Stimulated activated naive CD8-positive, alpha-beta T cell treated with anti-CD3 and anti-CD28 coated beads, Interleukin-15, Interleukin-2, amounts not matched to agents 100 ng/mL and 50 ng/mL, for 24 hours (primary cell): ENCODE measurements at regions not wholly inside any gene's neighbourhood (a gene's known extent, or its start where the extent isn't known, plus 50 kb on each side); places are given as distances from the start of the nearest gene placed in this dataset.
"Not testable (repeated sequence)": the region's sequence is repeated elsewhere in the genome, so short reads cannot be mapped to it uniquely, and the experiment has no call there.

Experiments
- H3K27ac Mint-ChIP-seq: one replicate; pipeline ENCODE4 v1.8.0; 2021; ENCODE audit warnings: mild to moderate bottlenecking, mixed read lengths
- H3K27me3 Mint-ChIP-seq: one replicate; pipeline ENCODE4 v1.8.0; 2021; ENCODE audit warnings: mixed read lengths
- H3K36me3 Mint-ChIP-seq: one replicate; pipeline ENCODE4 v1.8.0; 2021; ENCODE audit warnings: low read depth, mixed read lengths
- H3K4me1 Mint-ChIP-seq: one replicate; pipeline ENCODE4 v1.8.0; 2021; ENCODE audit warnings: low read depth, mixed read lengths
- H3K4me3 Mint-ChIP-seq: one replicate; pipeline ENCODE4 v1.8.0; 2021; ENCODE audit warnings: mild to moderate bottlenecking, mixed read lengths
- H3K9me3 Mint-ChIP-seq: one replicate; pipeline ENCODE4 v1.8.0; 2021; ENCODE audit warnings: mixed read lengths

DNA sequence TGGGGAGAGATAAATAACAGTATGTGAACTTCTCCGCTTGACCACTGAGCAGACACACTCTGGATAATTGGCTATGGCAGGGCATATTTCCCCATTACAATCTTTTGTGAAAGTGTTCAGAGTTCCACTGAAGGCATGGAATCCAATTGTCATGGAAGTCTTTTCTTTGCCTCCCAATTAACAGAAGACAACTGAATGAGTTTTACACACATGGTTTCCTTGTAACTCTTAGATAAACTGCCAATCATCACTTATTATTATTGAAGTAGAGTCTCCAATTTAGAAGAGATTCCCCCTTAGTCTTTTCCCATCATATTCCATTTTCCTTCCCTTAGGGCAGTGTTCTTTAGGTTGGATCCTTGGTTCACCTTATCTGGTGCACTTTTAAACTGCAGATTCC lies 308.3 kb downstream of the NR2F2 start:
- Mint-ChIP-seq H3K36me3 (no peaks in the 10 kb centered on the region), H3K4me1 (no peaks in the 10 kb centered on the region), H3K9me3 (peaks cover 11% of the 10 kb centered on the region), H3K4me3 (no peak overlapping the region), H3K27me3 (no peaks in the 10 kb centered on the region), H3K27ac (no peak overlapping the region)

DNA sequence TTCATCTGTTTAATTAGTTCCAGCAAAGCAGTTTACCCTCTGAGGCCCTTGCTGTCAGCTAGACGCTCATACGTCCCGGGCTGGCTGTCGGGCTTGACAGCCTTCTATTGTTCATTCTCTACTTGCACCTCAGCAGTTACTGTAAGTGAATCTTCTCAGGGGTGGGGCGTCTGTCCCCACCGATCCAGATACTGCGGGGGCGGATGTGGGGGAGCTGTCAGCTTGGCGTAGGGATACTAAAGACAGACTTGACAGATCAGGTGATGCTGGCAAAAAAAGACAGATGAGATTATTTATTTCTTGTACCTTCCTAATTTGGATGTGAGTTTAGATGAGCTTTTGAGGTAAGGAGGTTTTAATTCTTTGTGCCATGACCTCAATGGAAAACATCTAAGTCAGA lies 315.3 kb downstream of the NR2F2 start:
- Mint-ChIP-seq H3K4me1 (no peaks in the 10 kb centered on the region), H3K4me3 (no peak overlapping the region), H3K9me3 (peaks cover 4% of the 10 kb centered on the region), H3K36me3 (no peaks in the 10 kb centered on the region), H3K27ac (no peak overlapping the region), H3K27me3 (no peaks in the 10 kb centered on the region)

DNA sequence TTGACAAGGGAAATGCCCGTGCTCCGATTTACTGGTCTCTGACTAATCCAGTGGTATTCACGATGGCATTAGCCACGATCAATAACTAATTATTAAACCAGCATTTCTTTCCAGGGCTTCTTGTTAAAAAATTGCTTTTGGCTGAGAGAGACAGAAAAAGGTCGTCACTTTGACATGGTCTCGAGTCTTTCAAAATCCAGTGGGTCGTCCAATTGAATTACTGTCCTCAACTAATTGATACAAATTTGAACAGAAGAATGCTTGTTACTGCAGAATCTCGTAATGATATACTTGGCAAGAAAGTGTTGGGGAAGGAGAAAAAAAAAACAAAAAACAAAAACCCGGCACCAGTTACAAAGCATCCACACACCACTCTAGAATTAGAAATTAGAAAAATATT lies 318.4 kb downstream of the NR2F2 start:
- no peaks in the 10 kb centered on the region for H3K4me1 Mint-ChIP-seq
- H3K4me3 Mint-ChIP-seq: no peak overlapping the region
- no peaks in the 10 kb centered on the region for H3K9me3 Mint-ChIP-seq
- no peak overlapping the region for H3K27ac Mint-ChIP-seq
- H3K27me3 Mint-ChIP-seq: no peaks in the 10 kb centered on the region
- no peaks in the 10 kb centered on the region for H3K36me3 Mint-ChIP-seq

DNA sequence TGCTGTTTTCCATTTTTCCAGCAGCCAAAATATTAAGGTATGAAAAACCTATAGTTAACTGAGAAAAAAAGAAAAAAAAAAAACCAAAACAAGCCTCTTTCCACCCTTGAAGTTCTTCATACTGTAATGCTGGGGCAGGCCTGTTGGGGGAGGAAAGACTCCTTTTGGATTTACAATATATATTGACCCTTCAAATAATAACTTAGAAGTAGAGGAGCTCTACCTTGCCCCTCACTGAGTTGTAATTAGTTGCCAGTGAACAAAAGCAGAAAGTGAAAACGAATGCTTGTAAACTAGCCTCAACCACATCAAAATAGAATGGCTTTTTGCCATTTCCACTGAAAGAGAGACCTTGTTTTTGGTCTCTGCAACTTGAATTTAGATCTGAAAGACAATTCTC lies 326.6 kb downstream of the NR2F2 start:
- Mint-ChIP-seq H3K36me3 (no peaks in the 10 kb centered on the region), H3K9me3 (no peaks in the 10 kb centered on the region), H3K4me3 (no peak overlapping the region), H3K27me3 (no peaks in the 10 kb centered on the region), H3K4me1 (no peaks in the 10 kb centered on the region), H3K27ac (no peak overlapping the region)

DNA sequence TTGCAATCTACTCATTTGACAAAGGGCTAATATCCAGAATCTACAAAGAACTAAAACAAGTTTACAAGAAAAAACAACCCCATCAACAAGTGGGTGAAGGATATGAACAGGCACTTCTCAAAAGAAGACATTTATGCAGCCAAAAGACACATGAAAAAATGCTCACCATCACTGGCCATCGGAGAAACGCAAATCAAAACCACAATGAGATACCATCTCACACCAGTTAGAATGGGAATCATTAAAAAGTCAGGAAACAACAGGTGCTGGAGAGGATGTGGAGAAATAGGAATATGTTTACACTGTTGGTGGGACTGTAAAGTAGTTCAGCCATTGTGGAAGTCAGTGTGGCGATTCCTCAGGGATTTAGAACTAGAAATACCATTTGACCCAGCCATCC lies 336.5 kb downstream of the NR2F2 start:
- not testable (repeated sequence) for H3K27me3 Mint-ChIP-seq, H3K4me3 Mint-ChIP-seq, H3K4me1 Mint-ChIP-seq, H3K27ac Mint-ChIP-seq, H3K36me3 Mint-ChIP-seq, H3K9me3 Mint-ChIP-seq

DNA sequence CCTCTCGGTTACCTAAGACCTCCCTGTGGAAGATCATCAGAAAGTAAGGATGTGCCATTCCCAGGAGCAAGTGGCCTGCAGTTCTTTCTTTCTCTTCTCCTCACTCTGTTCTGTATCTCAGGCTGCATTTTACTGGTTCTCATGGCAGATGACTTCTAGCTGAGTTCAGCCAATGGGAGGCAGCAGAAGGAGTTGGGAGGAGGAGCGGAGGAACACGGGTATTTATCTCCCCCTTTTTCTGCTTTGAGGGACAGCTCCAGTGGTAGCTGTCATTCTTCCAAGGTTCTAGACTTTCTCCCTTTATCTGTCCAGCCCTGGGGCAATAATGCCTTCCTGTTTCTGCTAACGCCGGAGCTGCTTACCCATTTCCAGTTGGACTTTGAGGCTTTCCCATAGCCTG lies 339.9 kb downstream of the NR2F2 start:
- Mint-ChIP-seq H3K4me3 (no peak overlapping the region), H3K27ac (no peak overlapping the region), H3K4me1 (no peaks in the 10 kb centered on the region), H3K9me3 (no peaks in the 10 kb centered on the region), H3K27me3 (no peaks in the 10 kb centered on the region), H3K36me3 (no peaks in the 10 kb centered on the region)

DNA sequence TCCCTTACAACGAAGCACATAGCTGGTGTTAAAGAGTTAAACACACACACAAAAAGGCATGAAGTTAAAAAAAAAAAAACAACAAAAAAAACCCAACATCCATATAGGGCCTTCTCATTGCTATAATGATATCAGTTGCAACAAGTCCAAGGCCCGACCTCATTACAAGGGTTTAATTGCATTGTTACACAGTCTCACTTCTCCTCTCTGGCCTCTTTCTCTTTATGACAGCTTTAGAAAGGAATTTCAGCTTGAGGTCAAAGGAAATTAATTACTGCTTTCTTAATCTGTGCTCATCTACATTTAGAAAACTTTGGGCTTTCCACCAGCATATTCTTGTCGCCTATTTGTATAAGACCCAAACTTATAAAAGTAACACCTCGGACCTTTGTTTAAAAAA lies 342.1 kb downstream of the NR2F2 start:
- no peaks in the 10 kb centered on the region for H3K27me3 Mint-ChIP-seq
- H3K9me3 Mint-ChIP-seq: no peaks in the 10 kb centered on the region
- no peaks in the 10 kb centered on the region for H3K36me3 Mint-ChIP-seq
- no peaks in the 10 kb centered on the region for H3K4me1 Mint-ChIP-seq
- H3K27ac Mint-ChIP-seq: no peak overlapping the region
- H3K4me3 Mint-ChIP-seq: no peak overlapping the region

DNA sequence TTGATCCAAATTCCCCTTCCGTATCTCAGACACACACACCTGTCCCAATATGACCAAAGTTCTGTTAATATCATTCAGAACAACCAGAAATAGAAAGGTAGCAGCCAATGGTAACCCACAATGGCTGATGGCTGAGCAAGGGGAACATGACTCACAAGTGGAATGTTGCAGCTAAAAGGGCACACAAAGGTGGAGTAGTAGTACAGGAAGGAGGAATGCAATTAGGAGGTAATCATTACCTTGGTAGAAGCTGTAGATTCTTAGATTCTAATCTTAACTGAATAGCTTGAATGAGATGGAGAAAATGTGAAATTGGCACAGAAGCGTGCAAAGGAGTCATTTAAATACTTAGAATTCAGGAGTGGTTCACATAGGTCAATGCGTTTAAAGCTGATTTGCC lies 347.9 kb downstream of the NR2F2 start:
- H3K27ac Mint-ChIP-seq: no peak overlapping the region
- H3K4me1 Mint-ChIP-seq: no peaks in the 10 kb centered on the region
- H3K4me3 Mint-ChIP-seq: no peak overlapping the region
- H3K27me3 Mint-ChIP-seq: no peaks in the 10 kb centered on the region
- H3K9me3 Mint-ChIP-seq: no peaks in the 10 kb centered on the region
- no peaks in the 10 kb centered on the region for H3K36me3 Mint-ChIP-seq

DNA sequence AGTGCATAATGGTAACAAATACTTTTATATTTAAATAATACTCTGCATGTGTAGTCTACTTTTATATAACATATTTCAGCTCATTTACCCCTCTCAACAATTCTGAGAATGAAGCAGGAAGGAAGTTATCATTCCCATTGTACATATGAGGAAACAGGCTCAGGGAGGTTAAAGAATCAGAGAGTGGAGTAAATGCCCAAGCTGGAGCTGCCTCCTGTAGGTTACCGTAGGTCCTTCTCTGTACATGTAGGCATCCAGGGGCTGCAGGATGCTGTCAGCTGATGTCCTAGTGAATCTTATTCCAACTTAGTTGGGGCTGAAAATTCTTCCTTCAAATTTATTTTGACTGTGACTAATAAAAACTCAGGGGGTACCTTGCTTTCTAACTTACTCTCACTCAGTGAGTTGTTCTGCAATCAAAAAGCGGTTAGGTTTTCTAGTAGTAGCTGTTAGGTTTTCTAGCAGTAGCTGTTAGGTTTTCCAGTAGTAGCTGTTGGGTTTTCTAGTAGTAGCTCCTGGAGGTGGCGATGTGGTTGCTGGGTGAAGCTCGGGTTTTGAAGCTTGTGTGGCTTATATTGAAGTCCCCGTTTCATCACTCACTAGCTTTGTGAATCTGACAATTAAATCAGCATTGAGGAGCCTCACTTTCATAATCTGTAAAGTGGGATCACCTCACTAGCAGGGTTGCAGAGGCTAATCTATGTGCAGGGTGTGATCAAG lies 357.0 kb downstream of the NR2F2 start:
- no peak overlapping the region for H3K4me3 Mint-ChIP-seq
- no peaks in the 10 kb centered on the region for H3K4me1 Mint-ChIP-seq
- no peaks in the 10 kb centered on the region for H3K36me3 Mint-ChIP-seq
- H3K27me3 Mint-ChIP-seq: no peaks in the 10 kb centered on the region
- H3K27ac Mint-ChIP-seq: no peak overlapping the region
- peaks cover 3% of the 10 kb centered on the region for H3K9me3 Mint-ChIP-seq

DNA sequence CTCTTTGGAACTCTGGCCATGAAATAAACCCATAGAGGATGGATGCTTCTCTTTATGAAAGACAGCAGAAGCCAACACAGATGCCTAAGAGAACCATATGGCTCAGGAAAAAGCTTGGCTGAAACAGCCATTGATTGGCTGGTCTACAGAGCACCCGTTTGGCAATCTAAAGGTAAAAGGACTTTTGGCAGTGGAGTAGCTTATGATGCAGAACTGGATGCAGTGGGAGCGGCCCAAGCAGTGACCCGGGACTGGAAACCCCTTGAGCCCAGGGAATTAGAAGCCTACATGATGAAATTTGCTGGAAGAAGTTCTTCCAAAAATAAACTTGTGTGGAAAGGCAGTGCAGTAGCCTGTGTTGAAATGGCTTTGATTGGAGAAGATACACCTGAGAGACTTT lies 360.2 kb downstream of the NR2F2 start:
- Mint-ChIP-seq H3K27ac (no peak overlapping the region), H3K9me3 (peaks cover 3% of the 10 kb centered on the region), H3K4me1 (no peaks in the 10 kb centered on the region), H3K36me3 (no peaks in the 10 kb centered on the region), H3K27me3 (no peaks in the 10 kb centered on the region), H3K4me3 (no peak overlapping the region)

DNA sequence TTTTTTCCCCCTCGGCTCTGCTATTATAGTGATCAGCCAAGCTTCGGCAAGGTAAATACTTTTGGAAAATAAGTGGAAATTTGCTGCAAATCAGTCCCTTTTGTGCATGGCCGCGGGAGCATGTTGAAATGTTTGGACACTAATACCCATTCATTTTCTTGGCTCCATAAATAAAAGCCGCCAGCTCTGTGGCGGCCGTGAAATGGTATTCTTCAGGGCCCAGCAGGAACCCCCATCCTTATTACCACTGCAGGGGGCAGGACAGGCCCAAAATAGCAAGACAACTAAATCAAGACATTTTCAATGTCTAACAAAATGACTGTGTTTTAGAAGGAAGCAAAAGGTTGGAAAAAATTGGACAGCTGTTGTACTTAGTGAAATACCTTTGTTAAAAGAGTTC lies 362.3 kb downstream of the NR2F2 start:
- H3K27me3 Mint-ChIP-seq: no peaks in the 10 kb centered on the region

DNA sequence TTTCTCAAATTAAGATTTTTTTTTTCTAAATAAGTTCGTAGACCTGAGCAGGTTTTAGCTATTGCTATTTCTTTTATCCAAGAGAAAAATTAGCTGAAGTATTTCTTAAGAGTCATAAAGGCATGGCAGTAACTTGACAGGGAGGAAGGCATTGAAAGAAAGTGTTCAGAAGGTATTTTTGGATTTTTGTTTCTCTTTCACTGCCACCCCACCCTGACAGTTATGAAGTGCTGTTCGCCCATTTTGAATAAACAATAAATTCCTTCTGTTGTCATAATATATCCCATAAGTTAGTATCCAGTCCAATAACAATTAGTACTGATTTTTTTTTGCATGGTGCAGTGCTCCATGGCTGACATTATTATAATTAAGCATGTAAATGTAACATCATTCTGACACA lies 363.0 kb downstream of the NR2F2 start:
- no peaks in the 10 kb centered on the region for H3K4me1 Mint-ChIP-seq
- H3K9me3 Mint-ChIP-seq: peaks cover 3% of the 10 kb centered on the region
- H3K36me3 Mint-ChIP-seq: no peaks in the 10 kb centered on the region
- H3K27ac Mint-ChIP-seq: no peak overlapping the region
- H3K27me3 Mint-ChIP-seq: no peaks in the 10 kb centered on the region
- no peak overlapping the region for H3K4me3 Mint-ChIP-seq

More for the DNA sequence above, 362.3 kb downstream of the NR2F2 start:
- no peaks in the 10 kb centered on the region for H3K36me3 Mint-ChIP-seq
- H3K9me3 Mint-ChIP-seq: peaks cover 3% of the 10 kb centered on the region
- no peak overlapping the region for H3K27ac Mint-ChIP-seq
- H3K4me1 Mint-ChIP-seq: no peaks in the 10 kb centered on the region
- no peak overlapping the region for H3K4me3 Mint-ChIP-seq

DNA sequence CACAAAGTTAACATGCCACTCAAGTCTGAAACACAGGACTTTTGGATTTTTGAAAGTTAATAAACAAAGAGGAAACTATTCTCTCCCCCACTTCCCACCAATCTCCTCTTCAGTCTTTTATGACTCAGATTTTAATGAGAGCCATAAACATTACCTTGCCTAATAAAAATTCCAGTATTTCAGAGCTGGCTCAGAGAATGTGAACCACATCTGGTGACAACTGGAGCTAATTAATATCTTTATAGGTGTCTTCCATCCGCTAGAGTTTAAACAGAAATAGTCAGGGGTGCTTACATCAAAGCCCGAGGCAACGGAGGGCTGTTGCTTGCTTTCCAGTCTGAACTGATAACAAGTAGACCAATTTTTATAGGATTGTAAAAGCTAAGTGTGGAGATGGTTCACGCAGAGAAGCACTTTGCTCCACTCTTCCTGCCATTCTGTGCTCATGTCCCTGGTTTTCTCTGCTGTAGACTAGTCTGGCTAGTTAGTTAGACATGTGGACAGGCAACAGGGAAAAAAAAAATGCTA lies 363.6 kb downstream of the NR2F2 start:
- Mint-ChIP-seq H3K4me1 (no peaks in the 10 kb centered on the region), H3K27ac (no peak overlapping the region), H3K36me3 (no peaks in the 10 kb centered on the region), H3K4me3 (no peak overlapping the region), H3K27me3 (no peaks in the 10 kb centered on the region), H3K9me3 (peaks cover 3% of the 10 kb centered on the region)

DNA sequence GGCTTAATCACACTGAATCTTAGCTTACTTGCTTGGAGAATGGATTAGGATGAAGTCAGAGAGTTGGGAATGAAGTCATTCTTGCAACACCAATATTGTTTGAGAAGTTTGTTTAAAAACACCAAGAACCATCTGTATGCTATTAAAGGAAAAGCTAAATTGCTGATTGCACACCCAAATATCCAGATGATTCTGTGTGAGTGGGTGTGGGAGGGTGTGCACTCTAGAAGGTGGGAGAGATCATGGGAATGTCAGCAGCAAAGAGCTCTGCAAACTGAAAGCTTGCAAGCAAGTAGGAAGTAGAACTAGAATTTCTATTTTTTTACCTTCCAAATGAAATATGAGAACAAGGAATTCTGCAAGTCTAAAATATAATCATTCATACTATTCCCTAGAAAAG lies 364.9 kb downstream of the NR2F2 start:
- Mint-ChIP-seq H3K27ac (no peak overlapping the region), H3K27me3 (no peaks in the 10 kb centered on the region)

DNA sequence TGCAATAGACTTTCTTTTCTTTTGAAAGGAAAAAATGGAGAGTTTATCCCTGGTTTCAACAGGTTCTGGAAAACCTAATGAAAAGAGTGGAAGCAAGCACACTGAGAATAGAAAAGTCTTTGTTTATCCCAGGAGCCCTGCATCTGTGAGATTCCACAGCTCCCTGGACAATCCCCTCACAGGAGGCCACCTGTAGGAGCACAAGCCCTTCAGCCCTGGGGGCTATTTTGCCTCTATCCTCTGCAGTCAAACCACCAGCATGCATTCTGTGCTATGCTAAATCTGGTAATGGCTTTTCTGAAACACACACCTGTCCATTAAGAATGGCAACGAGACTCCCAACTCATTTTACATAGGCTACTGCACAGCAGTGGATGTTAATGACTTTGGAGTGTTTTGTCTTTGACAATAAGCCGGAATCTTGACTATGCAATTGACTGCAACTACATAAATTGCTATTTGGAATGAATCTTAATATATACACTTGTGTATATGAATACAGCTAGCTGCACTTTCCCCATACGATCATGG lies 369.4 kb downstream of the NR2F2 start:
- H3K27ac Mint-ChIP-seq: no peak overlapping the region
- H3K4me1 Mint-ChIP-seq: no peaks in the 10 kb centered on the region
- H3K27me3 Mint-ChIP-seq: peaks cover 15% of the 10 kb centered on the region
- no peak overlapping the region for H3K4me3 Mint-ChIP-seq
- H3K36me3 Mint-ChIP-seq: no peaks in the 10 kb centered on the region
- no peaks in the 10 kb centered on the region for H3K9me3 Mint-ChIP-seq

More for the DNA sequence above, 364.9 kb downstream of the NR2F2 start:
- Mint-ChIP-seq H3K4me1 (no peaks in the 10 kb centered on the region), H3K36me3 (no peaks in the 10 kb centered on the region), H3K9me3 (no peaks in the 10 kb centered on the region), H3K4me3 (no peak overlapping the region)

DNA sequence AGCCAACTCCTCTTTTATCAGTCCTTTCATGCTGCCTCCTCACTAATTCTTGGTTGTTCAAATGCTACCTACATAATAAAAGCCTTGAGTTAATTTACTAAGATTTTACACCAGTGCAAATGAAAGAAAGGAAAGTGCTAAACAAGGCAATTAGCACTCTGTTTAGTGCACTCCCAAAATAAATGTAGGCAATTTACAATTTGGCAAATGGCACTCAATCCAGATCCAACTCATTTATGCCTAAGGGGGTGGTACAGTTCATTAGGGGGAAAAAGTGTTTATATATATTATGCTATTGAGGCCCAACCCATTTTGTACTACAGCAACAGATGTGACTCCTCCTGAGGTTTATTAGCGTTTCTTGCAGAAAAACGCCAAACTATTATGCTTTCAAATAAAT lies 370.1 kb downstream of the NR2F2 start:
- H3K27me3 Mint-ChIP-seq: peaks cover 17% of the 10 kb centered on the region
- no peak overlapping the region for H3K4me3 Mint-ChIP-seq
- H3K4me1 Mint-ChIP-seq: no peaks in the 10 kb centered on the region
- no peak overlapping the region for H3K27ac Mint-ChIP-seq
- H3K36me3 Mint-ChIP-seq: no peaks in the 10 kb centered on the region
- no peaks in the 10 kb centered on the region for H3K9me3 Mint-ChIP-seq
